SK-N-SH (cell line): ENCODE measurements at regions not wholly inside any gene's neighbourhood (a gene's known extent, or its start where the extent isn't known, plus 50 kb on each side); places are given as distances from the start of the nearest gene placed in this dataset.

Experiments used
- CTCF ChIA-PET: fragments of 300-600, 350-600 bp; formaldehyde crosslinking; extraction: SDS; loops from one replicate; lab custom pipeline; 2021; lab: Yijun Ruan, JAX
- POLR2A ChIA-PET: fragments of 350-600 bp; sonication (Branson Sonifier 250); formaldehyde crosslinking; extraction: SDS; loops from one replicate; lab custom pipeline; 2020; ENCODE audit warnings: antibody characterized with exemption, inconsistent platforms; lab: Yijun Ruan, JAX
- DNase-seq: peaks from one replicate; pipeline ENCODE4 v3.0.0; 2012
- H2AFZ ChIP-seq: fragments of 200-600 bp; sonication (generic); 2 replicates; pipeline ENCODE4 v1.8.1; 2016; ENCODE audit warnings: antibody characterized with exemption, mild to moderate bottlenecking, low read depth
- H3F3A ChIP-seq: fragments of 200-600 bp; sonication (generic); replicated peaks from 2 replicates; pipeline ENCODE3; 2016; ENCODE audit warnings: antibody characterized with exemption, mild to moderate bottlenecking; ENCODE audit not compliant: insufficient read depth
- H3K27ac ChIP-seq, 2 experiments: fragments of 200-500 bp in 1 of 2; fragments of 200-600 bp in 1 of 2; sonication (Bioruptor generic) in 1 of 2; sonication (generic), shearing (Covaris generic) in 1 of 2; 2 replicates each; pipeline versions ENCODE4 v1.5.1 to v1.6.1; 2014 to 2016; ENCODE audit warnings: low read depth in 2 of 2, inconsistent platforms in 1 of 2, low read length in 1 of 2, mild to moderate bottlenecking in 1 of 2, mixed read lengths in 1 of 2
- H3K27me3 ChIP-seq: fragments of 200-600 bp; sonication (generic), shearing (Covaris generic); 2 replicates; pipeline ENCODE4 v1.6.1; 2016; ENCODE audit warnings: mixed run types; ENCODE audit not compliant: insufficient read depth
- H3K36me3 ChIP-seq, 2 experiments: fragments of 200-500 bp in 1 of 2; fragments of 200-600 bp in 1 of 2; sonication (Bioruptor generic) in 1 of 2; sonication (generic) in 1 of 2; replicated peaks in 1 of 2; 2 replicates each; pipeline versions ENCODE3 to v1.5.1; 2014 to 2016; ENCODE audit warnings: low read length in 1 of 2, mild to moderate bottlenecking in 1 of 2; ENCODE audit not compliant: insufficient read depth in 2 of 2, control insufficient read depth in 1 of 2
- H3K4me1 ChIP-seq, 2 experiments: fragments of 200-500 bp in 1 of 2; fragments of 200-600 bp in 1 of 2; sonication (Bioruptor generic) in 1 of 2; sonication (generic), shearing (Covaris generic) in 1 of 2; 2 replicates each; pipeline versions ENCODE4 v1.5.1 to v1.6.1; 2014 to 2016; ENCODE audit warnings: low read depth in 1 of 2, low read length in 1 of 2, mixed run types in 1 of 2; ENCODE audit not compliant: insufficient read depth in 2 of 2, control insufficient read depth in 1 of 2
- H3K4me2 ChIP-seq: fragments of 200-600 bp; sonication (generic), shearing (Covaris generic); 2 replicates; pipeline ENCODE4 v1.6.1; 2017; ENCODE audit warnings: mixed run types
- H3K4me3 ChIP-seq, 2 experiments: fragments of 200-500 bp in 1 of 2; fragments of 200-600 bp in 1 of 2; sonication (Bioruptor generic) in 1 of 2; sonication (generic), shearing (Covaris generic) in 1 of 2; 2 replicates each; pipeline versions ENCODE4 v1.5.1 to v1.8.1; 2014 to 2016; ENCODE audit warnings: low read depth in 2 of 2, inconsistent platforms in 1 of 2, low read length in 1 of 2, mild to moderate bottlenecking in 1 of 2, mixed read lengths in 1 of 2, moderate library complexity in 1 of 2
- H3K79me2 ChIP-seq: fragments of 200-600 bp; sonication (generic); 2 replicates; pipeline ENCODE4 v1.8.1; 2017; ENCODE audit warnings: mild to moderate bottlenecking; ENCODE audit not compliant: insufficient read depth
- H3K9ac ChIP-seq: fragments of 200-600 bp; sonication (generic); 2 replicates; pipeline ENCODE4 v1.6.1; 2017; ENCODE audit warnings: mixed run types
- H3K9me2 ChIP-seq: fragments of 200-600 bp; sonication (generic); 2 replicates; pipeline ENCODE4 v1.6.1; 2017; ENCODE audit warnings: mixed run types
- H3K9me3 ChIP-seq: fragments of 200-600 bp; sonication (generic); 2 replicates; pipeline ENCODE4 v1.6.1; 2017; ENCODE audit warnings: mixed run types, mild to moderate bottlenecking, moderate library complexity
- H4K20me1 ChIP-seq: fragments of 200-600 bp; sonication (generic); 2 replicates; pipeline ENCODE4 v1.6.1; 2017; ENCODE audit warnings: mild to moderate bottlenecking, mixed run types; ENCODE audit not compliant: insufficient read depth
- CHD2 ChIP-seq: fragments of 150-350 bp; IDR thresholded peaks from 2 replicates; pipeline ENCODE4 v1.6.1; 2018; ENCODE audit warnings: low read length; ENCODE audit not compliant: partially characterized antibody
- CTCF ChIP-seq: fragments of 200-600 bp; sonication (generic); IDR thresholded peaks from 2 replicates; pipeline ENCODE4 v1.6.1; 2017; ENCODE audit warnings: antibody characterized with exemption, mild to moderate bottlenecking, moderate library complexity
- ELF1 ChIP-seq: IDR thresholded peaks from 2 replicates; pipeline ENCODE4 v1.4.0; 2012
- EZH2phosphoT487 ChIP-seq: fragments of 200-600 bp; sonication (generic); IDR thresholded peaks from 2 replicates; pipeline ENCODE4 v1.6.1; 2017; ENCODE audit warnings: low read depth, mixed run types, mild to moderate bottlenecking, antibody characterized with exemption, moderate library complexity, borderline replicate concordance
- FOSL2 ChIP-seq: IDR thresholded peaks from 2 replicates; pipeline ENCODE4 v1.4.0; 2012; ENCODE audit warnings: low read depth, mild to moderate bottlenecking, moderate library complexity, borderline replicate concordance
- FOXJ3 ChIP-seq: sonication (generic); formaldehyde crosslinking; IDR thresholded peaks from 2 replicates; pipeline ENCODE4 v1.5.1; 2020; ENCODE audit warnings: mild to moderate bottlenecking, missing genetic modification reagents
- FOXM1 ChIP-seq: IDR thresholded peaks from 2 replicates; pipeline ENCODE4 v1.4.0; 2012; ENCODE audit warnings: low read depth, mild to moderate bottlenecking
- GABPA ChIP-seq: IDR thresholded peaks from 2 replicates; pipeline ENCODE4 v1.4.0; 2012; ENCODE audit warnings: low read depth, mild to moderate bottlenecking
- JUND ChIP-seq: IDR thresholded peaks from 2 replicates; pipeline ENCODE4 v1.4.0; 2012
- POLR2AphosphoS5 ChIP-seq: IDR thresholded peaks from 2 replicates; pipeline ENCODE4 v1.6.1; 2012; ENCODE audit warnings: low read depth, low read length
- RCOR1 ChIP-seq: fragments of 150-350 bp; IDR thresholded peaks from 2 replicates; pipeline ENCODE4 v1.6.1; 2017; ENCODE audit warnings: antibody characterized with exemption, low read length
- SIN3A ChIP-seq: IDR thresholded peaks from 2 replicates; pipeline ENCODE4 v1.6.1; 2012; ENCODE audit warnings: low read depth, mild to moderate bottlenecking, low read length, moderate library complexity, borderline replicate concordance
- SMC3 ChIP-seq: IDR thresholded peaks from 2 replicates; pipeline ENCODE4 v1.6.1; 2012; ENCODE audit warnings: low read depth, low read length, improper control_type of control experiment
- TAF1 ChIP-seq: IDR thresholded peaks from 2 replicates; pipeline ENCODE4 v1.6.1; 2012; ENCODE audit warnings: low read depth, mild to moderate bottlenecking, low read length, moderate library complexity, borderline replicate concordance
- TEAD4 ChIP-seq: IDR thresholded peaks from 2 replicates; pipeline ENCODE4 v1.4.0; 2012; ENCODE audit warnings: mild to moderate bottlenecking, borderline replicate concordance; ENCODE audit not compliant: insufficient read depth
- USF2 ChIP-seq: fragments of 150-350 bp; IDR thresholded peaks from 2 replicates; pipeline ENCODE4 v1.6.1; 2017; ENCODE audit warnings: antibody characterized with exemption, low read length, low read depth, borderline replicate concordance
- ZBTB33 ChIP-seq: IDR thresholded peaks from 2 replicates; pipeline ENCODE4 v1.4.0; 2012; ENCODE audit warnings: low read depth, borderline replicate concordance
- WGBS: methylation state at CpG from one replicate; pipeline ENCODE4 v1.1.6; 2017; ENCODE audit warnings: low lambda C conversion rate; 5-methylcytosine and 5-hydroxymethylcytosine counted together
- TF ChIP-seq, protein P1 (sequence below): IDR thresholded peaks from 2 replicates; pipeline ENCODE4 v1.4.0; 2012; ENCODE audit warnings: low read depth, borderline replicate concordance

GRCh38 chr20:55067158-55067825, 591.9 kb downstream of the DOK5 start:
- 11% methylated on average over 4 of the region's 7 CpGs for WGBS
- Histone ChIP-seq H3K9me3 (0 out of 2 replicates have a peak, but pooled peaks cover 5% of the 10 kb centered on the region), H3F3A (no peaks in the 10 kb centered on the region)
- DNase-seq = no peak
- TF ChIP-seq FOXJ3 (CRISPR knock-in tag) = no peak
- TF ChIP-seq POLR2AphosphoS5 = no peak
- TF ChIP-seq USF2 = no peak
- TF ChIP-seq, protein P1, sequence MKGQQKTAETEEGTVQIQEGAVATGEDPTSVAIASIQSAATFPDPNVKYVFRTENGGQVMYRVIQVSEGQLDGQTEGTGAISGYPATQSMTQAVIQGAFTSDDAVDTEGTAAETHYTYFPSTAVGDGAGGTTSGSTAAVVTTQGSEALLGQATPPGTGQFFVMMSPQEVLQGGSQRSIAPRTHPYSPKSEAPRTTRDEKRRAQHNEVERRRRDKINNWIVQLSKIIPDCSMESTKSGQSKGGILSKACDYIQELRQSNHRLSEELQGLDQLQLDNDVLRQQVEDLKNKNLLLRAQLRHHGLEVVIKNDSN = no peak
- no peak for TF ChIP-seq CTCF
- TF ChIP-seq GABPA = no peak
- no peak for TF ChIP-seq JUND
- no peak for TF ChIP-seq EZH2phosphoT487
- no peak for TF ChIP-seq RCOR1
- no peak for TF ChIP-seq TEAD4
- TF ChIP-seq SMC3 = no peak
- no peak for TF ChIP-seq ZBTB33
- TF ChIP-seq SIN3A = no peak
- TF ChIP-seq TAF1 = no peak
- no peak for TF ChIP-seq FOSL2
- TF ChIP-seq FOXM1 = no peak
- TF ChIP-seq ELF1 = no peak
- TF ChIP-seq CHD2 = no peak
- TF ChIP-seq, all 33 proteins: peak for 0
- Histone ChIP-seq H3K4me1 (no peaks in the 10 kb centered on the region; a peak in 1 of 4 replicates), H2AFZ (no peak overlapping the region), H3K9ac (no peak overlapping the region), H3K27me3 (no peaks in the 10 kb centered on the region), H3K9me2 (no peaks in the 10 kb centered on the region), H4K20me1 (no peaks in the 10 kb centered on the region), H3K36me3 (no peaks in the 10 kb centered on the region), H3K4me3 (no peak overlapping the region), H3K4me2 (no peak overlapping the region), H3K79me2 (no peaks in the 10 kb centered on the region), H3K27ac (no peak overlapping the region)
- ChIA-PET CTCF (interaction anchor here (0.6 kb wide), 1 partner anchor 35 kb away, joined by 3 read pairs; no protein-coding TSS in a partner anchor), POLR2A (no interaction called here)
